Activated T-cell treated with anti-CD3 and anti-CD28 coated beads, Interleukin-2, amount 50 U/mL, for 1 hour (primary cell): ENCODE measurements at regions not wholly inside any gene's neighbourhood (a gene's known extent, or its start where the extent isn't known, plus 50 kb on each side); places are given as distances from the start of the nearest gene placed in this dataset.

Experiments used
- DNase-seq: peaks from one replicate; pipeline ENCODE4 v3.0.0-alpha.2; 2020

DNA sequence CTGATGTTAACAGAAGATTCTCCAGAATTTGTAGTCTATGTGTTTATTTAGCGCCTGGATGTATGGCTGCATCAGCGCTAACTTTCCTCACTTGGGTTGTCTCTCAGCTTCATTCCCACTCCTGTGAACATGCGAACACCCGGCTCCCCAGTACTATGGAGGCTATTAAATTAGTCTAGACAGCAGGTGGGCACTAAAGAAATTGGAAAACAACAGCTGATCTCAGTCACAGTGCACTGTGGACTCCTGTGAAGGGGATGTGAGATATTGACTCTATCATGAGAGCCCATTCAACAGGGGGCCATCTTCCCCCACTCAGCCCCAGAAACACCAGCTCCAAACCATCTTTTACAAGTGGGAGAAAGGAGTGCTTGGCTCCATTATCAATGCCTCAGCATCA is 471.0 kb downstream of the KDM4C start:
- DNase-seq, result no peak

DNA sequence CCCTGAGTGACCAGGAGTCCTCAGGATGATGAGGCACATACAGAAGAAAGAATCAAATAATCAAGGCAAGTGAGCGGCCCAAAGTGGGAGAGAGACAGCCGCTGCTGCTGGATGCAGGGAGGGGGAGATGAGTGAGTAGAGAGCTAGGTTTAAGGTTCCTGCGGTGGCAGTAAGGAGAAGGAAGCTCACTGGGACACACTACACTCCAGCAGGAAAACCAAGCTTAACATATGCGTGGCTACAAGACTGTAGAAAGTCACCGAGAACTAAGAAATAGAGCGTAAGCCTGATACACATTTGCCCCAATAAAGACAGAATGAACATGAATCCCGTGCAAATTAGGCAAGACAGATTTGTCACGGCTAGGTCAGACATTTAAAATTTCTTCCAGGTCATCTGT is 470.2 kb downstream of the KDM4C start:
- DNase-seq, result no peak

DNA sequence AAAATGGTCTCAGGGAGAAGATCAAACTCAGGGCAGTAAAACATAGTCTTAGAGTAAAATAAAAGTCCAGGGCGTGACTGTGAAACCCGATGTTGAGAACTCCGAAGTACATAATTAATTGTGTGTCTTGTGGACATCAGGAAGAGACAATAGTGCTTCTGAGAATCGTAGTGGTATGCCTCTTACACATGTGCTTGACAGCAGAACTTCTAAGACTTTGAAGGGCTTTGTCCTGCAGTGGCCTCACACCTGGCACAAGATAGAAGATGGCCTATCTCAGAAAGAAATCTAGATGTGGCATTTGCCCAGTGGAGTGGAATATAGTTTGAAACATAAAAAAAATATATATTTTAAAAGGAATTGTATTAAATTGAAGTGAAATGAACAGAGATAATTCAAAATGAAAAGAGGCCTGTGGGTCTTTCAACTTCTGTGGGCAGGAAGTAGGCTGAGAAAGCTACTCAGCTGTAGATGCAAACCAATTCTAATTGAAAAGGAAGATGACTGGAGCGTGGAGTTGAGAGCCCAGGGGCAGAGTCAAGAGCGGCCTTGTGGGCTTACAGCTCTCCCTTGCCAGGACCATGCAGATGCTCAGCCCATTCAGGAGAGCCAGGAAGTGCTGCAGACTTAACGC is 468.4 kb downstream of the KDM4C start:
- DNase-seq, result no peak
